Tibial nerve (tissue), 4 donors: ENCODE measurements at regions not wholly inside any gene's neighbourhood (a gene's known extent, or its start where the extent isn't known, plus 50 kb on each side); places are given as distances from the start of the nearest gene placed in this dataset.
A peak's percentile ranks its signal among the peaks of the same experiment; 100 is the strongest.

Experiments
- DNase-seq, 2 donors: peaks; one replicate each; pipeline ENCODE4 v3.0.0-alpha.2; 2019; ENCODE audit warnings: low spot score in 2 of 2
- H3K27ac ChIP-seq, 4 donors: fragments of 200-600 bp; sonication (generic) in 3 of 4; one replicate each; pipeline ENCODE4 v1.5.1; 2017 to 2019; ENCODE audit warnings: mild to moderate bottlenecking in 1 of 4
- H3K27me3 ChIP-seq, 2 donors: fragments of 200-600 bp; sonication (generic) in 1 of 2; one replicate each; pipeline versions ENCODE4 v1.5.1 to v1.6.0; 2017 to 2019
- H3K36me3 ChIP-seq, 3 donors: fragments of 200-600 bp; sonication (generic); one replicate each; pipeline ENCODE4 v1.5.1; 2018 to 2019
- H3K4me1 ChIP-seq, 4 donors: fragments of 200-600 bp; sonication (generic) in 3 of 4; one replicate each; pipeline ENCODE4 v1.5.1; 2017 to 2019
- H3K4me3 ChIP-seq, 4 donors: fragments of 200-600 bp; sonication (generic) in 3 of 4; one replicate each; pipeline ENCODE4 v1.5.1; 2017 to 2019; ENCODE audit warnings: mild to moderate bottlenecking in 1 of 4, moderate library complexity in 1 of 4
- H3K9me3 ChIP-seq, 4 donors: fragments of 200-600 bp; sonication (generic) in 3 of 4; one replicate each; pipeline ENCODE4 v1.5.1; 2017 to 2019
- EP300 ChIP-seq, 2 donors: sonication (generic); formaldehyde crosslinking; IDR thresholded peaks; one replicate each; pipeline ENCODE4 v1.6.1; 2017; ENCODE audit warnings: antibody characterized with exemption in 2 of 2, mild to moderate bottlenecking in 1 of 2
- POLR2A ChIP-seq, 2 donors: fragments of 450-650 bp; IDR thresholded peaks; one replicate each; pipeline ENCODE4 v1.6.1; 2017; ENCODE audit warnings: antibody characterized with exemption in 2 of 2, mild to moderate bottlenecking in 2 of 2, moderate library complexity in 2 of 2
- WGBS, 2 donors: methylation state at CpG; one replicate each; pipeline ENCODE4 v1.1.5; 2018; 5-methylcytosine and 5-hydroxymethylcytosine counted together
- TF ChIP-seq, protein P1 (sequence below), 5 experiments: fragments of 200-600 bp in 3 of 5; fragments of 450-650 bp in 2 of 5; sonication (generic) in 3 of 5; IDR thresholded peaks; one replicate each; pipeline ENCODE4 v1.5.1; 2016 to 2019; ENCODE audit warnings: antibody characterized with exemption in 5 of 5, mild to moderate bottlenecking in 3 of 5, moderate library complexity in 2 of 5

- TF ChIP-seq EP300 (IDR thresholded peaks at IDR 0.05) (no peak), POLR2A (IDR thresholded peaks at IDR 0.05) (no peak)
- TF ChIP-seq, protein P1, sequence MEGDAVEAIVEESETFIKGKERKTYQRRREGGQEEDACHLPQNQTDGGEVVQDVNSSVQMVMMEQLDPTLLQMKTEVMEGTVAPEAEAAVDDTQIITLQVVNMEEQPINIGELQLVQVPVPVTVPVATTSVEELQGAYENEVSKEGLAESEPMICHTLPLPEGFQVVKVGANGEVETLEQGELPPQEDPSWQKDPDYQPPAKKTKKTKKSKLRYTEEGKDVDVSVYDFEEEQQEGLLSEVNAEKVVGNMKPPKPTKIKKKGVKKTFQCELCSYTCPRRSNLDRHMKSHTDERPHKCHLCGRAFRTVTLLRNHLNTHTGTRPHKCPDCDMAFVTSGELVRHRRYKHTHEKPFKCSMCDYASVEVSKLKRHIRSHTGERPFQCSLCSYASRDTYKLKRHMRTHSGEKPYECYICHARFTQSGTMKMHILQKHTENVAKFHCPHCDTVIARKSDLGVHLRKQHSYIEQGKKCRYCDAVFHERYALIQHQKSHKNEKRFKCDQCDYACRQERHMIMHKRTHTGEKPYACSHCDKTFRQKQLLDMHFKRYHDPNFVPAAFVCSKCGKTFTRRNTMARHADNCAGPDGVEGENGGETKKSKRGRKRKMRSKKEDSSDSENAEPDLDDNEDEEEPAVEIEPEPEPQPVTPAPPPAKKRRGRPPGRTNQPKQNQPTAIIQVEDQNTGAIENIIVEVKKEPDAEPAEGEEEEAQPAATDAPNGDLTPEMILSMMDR (IDR thresholded peaks at IDR 0.05): peak; percentile 70 to 87 (median 79)
- DNase-seq: peak; percentile 40 to 81
- H3K36me3 ChIP-seq: no peaks in the 10 kb centered on the region
- H3K9me3 ChIP-seq: no peaks in the 10 kb centered on the region
- peak overlapping the region in 2 of 4 donors; percentile 26 to 44 for H3K27ac ChIP-seq
- WGBS, 2 donors: 14% methylated on average over 4 of the region's 4 CpGs
- H3K4me1 ChIP-seq: peaks cover 0 to 23% (median 3%) of the 10 kb centered on the region in 4 donors
- H3K27me3 ChIP-seq: no peaks in the 10 kb centered on the region
- no peak overlapping the region for H3K4me3 ChIP-seq
Measured at GRCh38 chr15:98442379-98442833, 205.9 kb upstream of the IGF1R start.

DNA sequence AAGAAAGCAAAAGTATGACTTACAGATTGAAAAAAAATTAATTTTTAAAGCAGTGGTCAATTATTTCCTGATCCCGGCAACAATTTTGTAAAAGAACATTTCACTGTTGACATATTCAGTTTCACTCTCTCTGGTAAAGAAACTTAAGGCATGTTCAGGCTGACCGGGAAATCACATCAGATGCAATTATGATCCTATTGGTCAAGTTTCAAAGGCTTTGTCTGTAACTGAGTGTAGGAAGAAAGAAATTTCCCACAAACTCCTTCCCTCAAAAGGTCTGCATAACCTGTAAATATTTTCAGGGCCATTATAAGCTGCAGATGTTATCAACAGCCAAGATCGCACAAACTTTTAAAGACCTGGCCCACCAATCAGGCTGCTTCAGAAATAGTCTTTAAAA lies 205.4 kb upstream of the IGF1R start:
- TF ChIP-seq EP300 (IDR thresholded peaks at IDR 0.05) (no peak), POLR2A (IDR thresholded peaks at IDR 0.05) (no peak)
- TF ChIP-seq, protein P1 (IDR thresholded peaks at IDR 0.05): no peak
- Histone ChIP-seq H3K36me3 (no peaks in the 10 kb centered on the region), H3K4me1 (peaks cover 0 to 23% (median 3%) of the 10 kb centered on the region in 4 donors), H3K4me3 (no peak overlapping the region), H3K27me3 (no peaks in the 10 kb centered on the region), H3K9me3 (no peaks in the 10 kb centered on the region), H3K27ac (peak overlapping the region in 2 of 4 donors; percentile 15 to 44)
- no peak for DNase-seq
- 36 to 42% methylated on average over 3 of the region's 3 CpGs for WGBS, 2 donors

GRCh38 chr15:98443526-98443925 lies 204.8 kb upstream of the IGF1R start:
- Histone ChIP-seq H3K36me3 (no peaks in the 10 kb centered on the region), H3K27me3 (no peaks in the 10 kb centered on the region), H3K27ac (peak overlapping the region in 1 of 4 donors; percentile 44), H3K4me3 (no peak overlapping the region), H3K4me1 (peaks cover 0 to 23% (median 3%) of the 10 kb centered on the region in 4 donors), H3K9me3 (no peaks in the 10 kb centered on the region)
- no peak for TF ChIP-seq POLR2A (IDR thresholded peaks at IDR 0.05)
- TF ChIP-seq, protein P1 (IDR thresholded peaks at IDR 0.05): no peak
- no peak for TF ChIP-seq EP300 (IDR thresholded peaks at IDR 0.05)
- 69 to 70% methylated on average over 7 of the region's 7 CpGs for WGBS, 2 donors
- DNase-seq: no peak

DNA sequence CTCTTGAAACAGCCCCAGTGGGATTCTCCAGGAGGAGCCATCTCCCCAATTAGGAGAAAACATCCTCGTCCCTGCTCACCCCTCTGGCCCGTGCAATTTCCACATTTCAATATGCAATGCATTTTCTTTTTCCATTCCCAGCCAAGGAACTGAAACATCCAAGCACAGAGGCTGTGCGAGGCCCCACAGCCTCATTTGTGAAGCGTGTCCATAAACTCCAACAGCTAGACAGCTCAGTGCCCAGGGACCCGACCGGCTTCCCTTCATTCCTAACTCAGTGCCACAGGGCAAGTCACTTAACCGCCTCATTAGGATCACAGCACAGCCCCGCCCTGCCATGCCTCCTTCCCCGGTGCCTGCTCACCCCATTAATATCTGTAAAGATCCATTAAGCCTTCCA lies 204.2 kb upstream of the IGF1R start:
- Histone ChIP-seq H3K4me1 (peaks cover 0 to 23% (median 3%) of the 10 kb centered on the region in 4 donors), H3K4me3 (no peak overlapping the region), H3K9me3 (no peaks in the 10 kb centered on the region), H3K27me3 (no peaks in the 10 kb centered on the region), H3K27ac (peak overlapping the region in 1 of 4 donors; percentile 44), H3K36me3 (no peaks in the 10 kb centered on the region)
- DNase-seq: no peak
- TF ChIP-seq POLR2A (IDR thresholded peaks at IDR 0.05): no peak
- TF ChIP-seq EP300 (IDR thresholded peaks at IDR 0.05): no peak
- TF ChIP-seq, protein P1 (IDR thresholded peaks at IDR 0.05): no peak
- 52 to 53% methylated on average over 9 of the region's 9 CpGs for WGBS, 2 donors

- no peaks in the 10 kb centered on the region for H3K36me3 ChIP-seq
- no peak for DNase-seq
- 85% methylated on average over 11 of the region's 11 CpGs for WGBS, 2 donors
- no peaks in the 10 kb centered on the region for H3K9me3 ChIP-seq
- peaks cover 0 to 23% (median 3%) of the 10 kb centered on the region in 4 donors for H3K4me1 ChIP-seq
- H3K4me3 ChIP-seq: no peak overlapping the region
- H3K27ac ChIP-seq: no peak overlapping the region
- no peak for TF ChIP-seq POLR2A (IDR thresholded peaks at IDR 0.05)
- TF ChIP-seq EP300 (IDR thresholded peaks at IDR 0.05): no peak
- TF ChIP-seq, protein P1 (IDR thresholded peaks at IDR 0.05): no peak
- no peaks in the 10 kb centered on the region for H3K27me3 ChIP-seq
Measured at GRCh38 chr15:98445315-98445714, 203.0 kb upstream of the IGF1R start.
